Astrocyte of the spinal cord (primary cell): ENCODE measurements at regions not wholly inside any gene's neighbourhood (a gene's known extent, or its start where the extent isn't known, plus 50 kb on each side); places are given as distances from the start of the nearest gene placed in this dataset.

Experiments
- DNase-seq: peaks from one replicate; pipeline ENCODE4 v3.0.0; 2011; ENCODE audit warnings: low read depth, low spot score
- H3K4me3 ChIP-seq: 2 replicates; pipeline ENCODE4 v1.5.1; 2011; ENCODE audit warnings: low read depth, mild to moderate bottlenecking, low read length, moderate library complexity
- CTCF ChIP-seq: IDR thresholded peaks from 2 replicates; pipeline ENCODE4 v1.5.1; 2012; ENCODE audit warnings: low read depth, mild to moderate bottlenecking, low read length, inconsistent platforms
- in situ Hi-C: cut with HindIII; loops from 2 replicates; pipeline ENCODE4 v1.10.0; 2017; ENCODE audit warnings: low sequenced_read_pairs

- peak; percentile 56 for TF ChIP-seq CTCF
- H3K4me3 ChIP-seq, result no peak overlapping the region
- no peak for DNase-seq
- in situ Hi-C loops, result no loop called here
Measured at GRCh38 chr5:13250464-13251291, 693.8 kb downstream of the DNAH5 start.

- no peak for DNase-seq
- in situ Hi-C loops, result no loop called here
- H3K4me3 ChIP-seq, result no peak overlapping the region
- no peak for TF ChIP-seq CTCF
Measured at GRCh38 chr5:13249854-13250253, 694.6 kb downstream of the DNAH5 start.

GRCh38 chr5:13248253-13248652 lies 696.2 kb downstream of the DNAH5 start:
- DNase-seq, result peak; percentile 31
- TF ChIP-seq CTCF, result no peak
- no peak overlapping the region for H3K4me3 ChIP-seq
- in situ Hi-C loops, result no loop called here

GRCh38 chr5:13246053-13246452 lies 698.4 kb downstream of the DNAH5 start:
- no peak overlapping the region for H3K4me3 ChIP-seq
- no peak for TF ChIP-seq CTCF
- in situ Hi-C loops, result no loop called here
- no peak for DNase-seq

- no peak for TF ChIP-seq CTCF
- no peak for DNase-seq
- no peak overlapping the region for H3K4me3 ChIP-seq
- in situ Hi-C loops, result no loop called here
Measured at GRCh38 chr5:13244151-13244550, 700.3 kb downstream of the DNAH5 start.

- no peak overlapping the region for H3K4me3 ChIP-seq
- in situ Hi-C loops, result no loop called here
- TF ChIP-seq CTCF, result no peak
- no peak for DNase-seq
Measured at GRCh38 chr5:13227513-13227912, 717.0 kb downstream of the DNAH5 start.
